Adipocyte (in vitro differentiated cells): ENCODE measurements at regions not wholly inside any gene's neighbourhood (a gene's known extent, or its start where the extent isn't known, plus 50 kb on each side); places are given as distances from the start of the nearest gene placed in this dataset.

Experiments used
- DNase-seq: peaks from one replicate; pipeline ENCODE4 v3.0.0-alpha.2; 2015; ENCODE audit warnings: low read depth
- H3K27me3 ChIP-seq: replicated peaks from 2 replicates; pipeline ENCODE4 v1.7.0; 2013; ENCODE audit warnings: mild to moderate bottlenecking, low read length, moderate library complexity; ENCODE audit not compliant: control insufficient read depth, insufficient read depth
- H3K36me3 ChIP-seq: 2 replicates; pipeline ENCODE4 v1.7.0; 2013; ENCODE audit warnings: low read length, mild to moderate bottlenecking, moderate library complexity; ENCODE audit not compliant: control insufficient read depth, insufficient read depth, severe bottlenecking
- H3K4me1 ChIP-seq: 2 replicates; pipeline ENCODE4 v1.7.0; 2013; ENCODE audit warnings: mild to moderate bottlenecking, low read length, moderate library complexity; ENCODE audit not compliant: control insufficient read depth, insufficient read depth
- H3K4me3 ChIP-seq: 2 replicates; pipeline ENCODE4 v1.7.0; 2013; ENCODE audit warnings: mild to moderate bottlenecking, low read length, moderate library complexity
- H3K9ac ChIP-seq: 2 replicates; pipeline ENCODE4 v1.7.0; 2013; ENCODE audit warnings: mild to moderate bottlenecking, low read length, moderate library complexity
- H3K9me3 ChIP-seq: 2 replicates; pipeline ENCODE4 v1.7.0; 2013; ENCODE audit warnings: mild to moderate bottlenecking, low read length, moderate library complexity; ENCODE audit not compliant: control insufficient read depth

DNA sequence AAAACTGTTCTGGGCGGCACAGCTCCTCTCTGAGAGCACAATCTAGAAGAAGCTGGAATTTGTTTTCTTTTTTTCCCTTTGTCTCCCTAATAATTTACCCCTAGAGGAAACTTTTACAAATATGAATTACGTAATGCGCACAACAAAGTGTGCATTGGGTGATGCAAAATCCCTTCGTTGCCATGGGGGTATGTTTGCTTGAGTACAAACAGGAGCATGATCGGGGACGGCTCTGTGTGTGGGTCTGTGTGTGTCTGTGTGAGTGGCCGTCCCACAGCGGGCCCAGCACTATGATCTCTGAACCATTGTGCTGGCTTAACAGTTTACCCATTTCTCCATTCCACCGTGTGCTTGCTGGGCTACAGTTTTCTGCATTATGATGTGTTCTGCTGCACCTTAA is 278.2 kb downstream of the CDC5L start:
- Histone ChIP-seq H3K4me1 (peaks cover 72% of the 10 kb centered on the region), H3K9me3 (no peaks in the 10 kb centered on the region), H3K27me3 (no peaks in the 10 kb centered on the region), H3K36me3 (no peaks in the 10 kb centered on the region), H3K9ac (peak overlapping the region; percentile 69), H3K4me3 (no peak overlapping the region)
- no peak for DNase-seq

DNA sequence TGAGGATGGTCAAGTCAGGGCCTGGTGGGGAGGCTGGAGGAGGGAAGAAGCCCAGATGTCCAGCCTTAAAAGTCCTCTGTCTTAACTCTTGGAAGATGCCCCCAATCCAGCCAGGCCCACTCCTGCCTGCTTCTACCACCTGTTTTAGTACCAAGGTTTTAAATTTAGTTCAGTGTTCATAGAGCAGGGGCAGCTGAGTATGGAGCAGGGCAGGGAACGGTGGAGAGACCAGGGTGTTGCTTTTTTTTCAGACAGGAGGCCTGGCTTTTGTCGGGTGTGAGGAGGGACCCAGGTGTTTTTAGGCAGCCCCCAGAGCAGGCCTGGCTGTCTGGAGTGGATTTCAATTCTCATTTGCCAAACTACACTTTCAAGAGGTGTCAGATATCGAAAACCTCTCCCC is 278.8 kb downstream of the CDC5L start:
- peak overlapping the region; percentile 69 for H3K9ac ChIP-seq
- no peaks in the 10 kb centered on the region for H3K27me3 ChIP-seq
- H3K4me3 ChIP-seq = no peak overlapping the region
- DNase-seq = no peak
- H3K4me1 ChIP-seq = peaks cover 67% of the 10 kb centered on the region
- no peaks in the 10 kb centered on the region for H3K36me3 ChIP-seq
- H3K9me3 ChIP-seq = no peaks in the 10 kb centered on the region

DNA sequence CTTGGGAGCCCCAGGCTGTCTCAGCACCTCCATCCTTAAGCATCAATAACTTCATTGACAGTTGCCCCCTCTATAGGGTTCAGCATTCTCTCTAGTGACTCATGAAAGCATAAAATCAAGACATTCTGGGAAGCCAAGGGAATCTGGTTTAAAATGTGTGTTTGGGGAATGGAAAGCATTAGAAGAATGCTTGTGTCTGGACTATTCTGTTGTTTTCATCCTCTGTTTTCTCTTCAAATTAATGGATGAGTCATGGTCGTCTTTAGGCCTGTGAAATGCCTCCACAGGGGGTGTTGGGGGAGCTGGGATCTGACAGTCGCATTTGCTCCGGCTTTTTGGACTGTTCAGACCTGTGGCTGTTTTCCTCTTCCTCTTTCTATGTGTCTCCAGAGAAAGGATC is 279.7 kb downstream of the CDC5L start:
- Histone ChIP-seq H3K27me3 (no peaks in the 10 kb centered on the region), H3K9me3 (no peaks in the 10 kb centered on the region), H3K4me1 (peaks cover 58% of the 10 kb centered on the region), H3K9ac (peak overlapping the region; percentile 81), H3K36me3 (no peaks in the 10 kb centered on the region), H3K4me3 (no peak overlapping the region)
- DNase-seq = peak; percentile 90

DNA sequence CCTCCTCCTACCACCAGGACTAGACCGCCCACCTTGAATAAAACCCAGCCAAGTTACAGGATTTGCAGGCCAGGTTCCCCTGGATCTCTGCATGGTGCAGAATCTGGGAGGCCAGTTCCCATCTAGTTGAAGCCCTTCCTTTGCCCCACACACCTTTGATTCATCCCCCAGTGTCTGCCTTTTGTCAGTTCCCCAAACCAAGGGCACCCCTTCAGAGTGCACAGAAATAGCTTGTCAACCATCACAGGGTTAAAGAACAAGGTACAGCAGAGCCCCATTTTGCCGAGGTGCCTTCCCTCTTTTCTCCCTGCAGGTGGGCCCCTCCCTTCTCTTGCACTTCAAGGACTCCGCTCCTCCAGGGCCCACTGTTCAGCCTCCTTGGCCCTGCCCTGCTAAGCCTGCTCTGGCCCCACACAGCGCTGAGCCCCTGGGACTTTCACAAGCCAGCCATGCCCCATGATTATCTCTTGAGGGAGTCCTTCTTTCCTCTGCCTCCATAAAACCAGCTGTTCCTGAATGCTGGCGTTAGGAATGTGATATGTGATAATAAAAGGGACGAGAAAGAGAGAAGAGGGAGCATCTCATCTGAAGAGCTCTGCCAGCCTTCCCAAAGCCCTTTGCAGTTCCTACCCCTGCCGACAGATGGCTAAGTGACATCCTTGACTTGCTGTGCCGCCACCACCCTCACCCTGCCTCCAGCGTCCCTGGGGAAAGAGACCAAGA is 280.3 kb downstream of the CDC5L start:
- peaks cover 52% of the 10 kb centered on the region for H3K4me1 ChIP-seq
- DNase-seq = no peak
- H3K4me3 ChIP-seq = no peak overlapping the region
- no peaks in the 10 kb centered on the region for H3K27me3 ChIP-seq
- no peaks in the 10 kb centered on the region for H3K36me3 ChIP-seq
- H3K9ac ChIP-seq = peak overlapping the region; percentile 81
- no peaks in the 10 kb centered on the region for H3K9me3 ChIP-seq

DNA sequence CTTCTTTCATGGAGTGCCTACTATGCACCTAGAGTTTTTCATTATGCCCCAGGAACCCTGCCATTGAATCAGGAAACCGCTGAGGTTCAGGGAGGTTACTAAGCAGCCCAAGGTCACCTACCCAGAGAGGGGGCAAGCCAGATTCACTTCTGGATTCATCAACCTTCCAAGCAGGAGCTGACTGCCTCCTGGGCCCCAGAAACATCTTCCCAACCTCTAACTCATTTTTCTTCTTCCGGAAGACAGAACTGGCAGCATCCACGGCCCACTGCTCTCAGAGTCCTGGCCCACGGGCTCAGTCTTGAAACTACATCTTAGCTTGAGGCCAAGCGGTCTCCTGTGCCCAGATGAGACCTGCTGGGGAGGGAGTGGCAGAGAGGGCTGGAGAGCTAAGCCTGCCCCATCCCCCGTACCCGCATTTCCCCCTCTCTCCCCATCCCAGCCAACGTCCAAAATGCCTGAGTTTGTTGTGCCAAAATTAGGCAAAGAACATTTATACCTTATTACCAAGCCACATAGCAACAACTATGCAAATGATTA is 281.0 kb downstream of the CDC5L start:
- Histone ChIP-seq H3K36me3 (no peaks in the 10 kb centered on the region), H3K9me3 (no peaks in the 10 kb centered on the region), H3K27me3 (no peaks in the 10 kb centered on the region), H3K4me3 (no peak overlapping the region), H3K4me1 (peaks cover 48% of the 10 kb centered on the region), H3K9ac (peak overlapping the region; percentile 81)
- DNase-seq = no peak

DNA sequence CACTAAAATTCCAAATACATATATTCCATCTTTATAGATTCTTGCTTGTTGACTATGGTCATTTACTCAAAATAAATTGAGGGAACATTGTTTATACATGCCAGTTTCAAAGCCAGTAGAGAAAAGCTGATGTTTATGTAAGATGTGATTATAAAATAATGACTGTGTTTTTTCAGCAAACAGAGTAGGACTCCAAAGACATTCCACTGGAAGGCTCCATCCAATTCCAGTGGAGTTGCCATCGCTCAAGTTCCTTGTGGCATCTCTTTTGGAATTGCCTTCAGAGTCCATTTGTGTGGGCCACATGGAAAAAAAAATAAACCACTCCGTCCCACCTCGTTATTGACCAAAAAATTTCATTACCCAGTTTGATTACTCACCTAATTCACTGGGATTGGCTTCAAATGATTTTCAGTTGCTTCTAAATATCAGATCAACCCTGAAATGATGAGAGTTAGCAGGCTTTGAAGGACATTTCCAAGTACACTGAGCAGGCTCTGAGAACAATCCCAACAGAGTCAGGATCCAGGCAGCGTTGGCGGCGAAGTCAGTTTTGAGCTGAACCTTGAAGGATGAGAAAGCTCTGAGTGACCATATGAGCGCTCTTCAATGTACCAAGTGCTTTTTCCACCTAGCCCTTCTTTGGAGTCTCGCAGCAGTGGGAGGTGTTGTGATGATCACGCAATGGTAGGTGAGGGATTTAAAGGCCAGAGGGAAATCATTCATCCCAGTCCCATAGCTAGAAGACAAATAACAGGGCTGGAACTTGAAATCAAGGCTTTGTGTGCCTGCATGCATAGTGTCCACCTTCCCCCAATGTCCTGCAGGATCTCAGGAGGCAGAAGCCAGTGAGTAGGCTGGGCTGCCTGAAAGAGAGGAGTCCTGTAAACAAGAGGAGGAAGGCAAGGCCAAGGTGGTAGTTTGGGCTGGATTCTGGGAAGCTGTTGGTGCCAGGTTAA is 281.7 kb downstream of the CDC5L start:
- no peak for DNase-seq
- H3K4me1 ChIP-seq = peaks cover 42% of the 10 kb centered on the region
- no peaks in the 10 kb centered on the region for H3K36me3 ChIP-seq

DNA sequence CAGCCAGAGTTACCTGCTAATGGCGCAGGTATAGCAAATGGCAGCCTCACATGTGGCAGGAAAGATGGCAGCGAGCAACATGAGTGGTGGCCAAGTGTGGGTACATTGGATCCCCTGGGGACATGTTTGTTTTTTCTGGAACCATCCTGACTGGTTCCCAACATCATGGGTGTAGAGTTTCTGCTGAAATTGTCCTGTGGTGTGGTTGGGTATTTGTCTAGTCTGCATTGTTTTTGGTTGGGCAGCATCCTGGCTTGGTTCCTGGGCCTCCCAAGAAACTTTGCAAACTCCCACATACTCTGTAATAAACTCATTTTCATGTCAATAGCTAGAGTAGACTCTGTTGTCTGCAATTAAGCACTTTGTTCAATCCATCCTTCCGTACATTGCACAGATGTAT is 282.6 kb downstream of the CDC5L start:
- Histone ChIP-seq H3K36me3 (no peaks in the 10 kb centered on the region), H3K9ac (no peak overlapping the region), H3K27me3 (no peaks in the 10 kb centered on the region), H3K4me1 (peaks cover 36% of the 10 kb centered on the region), H3K9me3 (no peaks in the 10 kb centered on the region), H3K4me3 (no peak overlapping the region)
- no peak for DNase-seq

More for the DNA sequence above, 281.7 kb downstream of the CDC5L start:
- Histone ChIP-seq H3K9ac (no peak overlapping the region), H3K27me3 (no peaks in the 10 kb centered on the region), H3K4me3 (no peak overlapping the region), H3K9me3 (no peaks in the 10 kb centered on the region)

DNA sequence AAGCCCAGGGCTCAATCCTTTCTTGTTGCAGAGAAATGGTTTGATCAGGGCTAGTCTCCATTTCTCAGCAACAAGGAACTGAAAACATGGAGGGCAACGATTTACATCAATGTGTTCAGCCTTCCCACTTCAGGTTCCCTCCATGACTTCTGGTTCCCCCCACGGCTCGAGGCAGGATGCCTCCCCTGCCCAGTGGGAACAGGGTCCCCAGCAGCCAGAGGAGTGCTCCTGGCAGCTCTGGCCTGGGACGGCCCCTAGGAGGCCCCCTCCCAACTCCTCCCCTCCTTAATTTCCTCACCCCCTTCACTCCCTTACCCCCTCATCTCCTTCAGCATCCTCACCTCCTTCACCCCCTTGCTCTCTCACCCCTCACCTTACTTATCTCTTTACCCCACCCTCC is 283.8 kb downstream of the CDC5L start:
- Histone ChIP-seq H3K9ac (no peak overlapping the region), H3K27me3 (no peaks in the 10 kb centered on the region), H3K36me3 (no peaks in the 10 kb centered on the region), H3K4me3 (no peak overlapping the region), H3K9me3 (no peaks in the 10 kb centered on the region), H3K4me1 (peaks cover 27% of the 10 kb centered on the region)
- no peak for DNase-seq

DNA sequence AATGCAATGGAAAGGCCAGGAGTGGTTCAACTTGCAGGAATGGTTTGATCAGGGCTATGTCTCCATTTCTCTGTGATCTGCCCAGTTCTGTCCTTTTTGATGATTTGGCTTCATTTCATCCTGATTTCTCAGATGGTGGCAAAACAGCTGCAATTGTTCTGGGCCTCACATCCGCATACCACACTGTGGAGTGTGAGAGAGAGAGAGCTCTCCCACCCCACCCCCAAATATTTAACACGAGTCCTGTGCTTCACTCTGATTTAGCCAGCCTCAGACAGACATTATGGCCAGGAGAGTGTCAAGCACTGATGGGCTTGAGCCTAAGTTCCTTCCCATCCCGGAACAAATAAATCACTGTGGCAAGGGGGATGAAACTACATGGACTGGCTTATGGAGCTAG is 284.6 kb downstream of the CDC5L start:
- Histone ChIP-seq H3K27me3 (no peaks in the 10 kb centered on the region), H3K9me3 (no peaks in the 10 kb centered on the region), H3K9ac (no peak overlapping the region), H3K36me3 (no peaks in the 10 kb centered on the region), H3K4me3 (no peak overlapping the region), H3K4me1 (peaks cover 20% of the 10 kb centered on the region)
- DNase-seq = no peak

DNA sequence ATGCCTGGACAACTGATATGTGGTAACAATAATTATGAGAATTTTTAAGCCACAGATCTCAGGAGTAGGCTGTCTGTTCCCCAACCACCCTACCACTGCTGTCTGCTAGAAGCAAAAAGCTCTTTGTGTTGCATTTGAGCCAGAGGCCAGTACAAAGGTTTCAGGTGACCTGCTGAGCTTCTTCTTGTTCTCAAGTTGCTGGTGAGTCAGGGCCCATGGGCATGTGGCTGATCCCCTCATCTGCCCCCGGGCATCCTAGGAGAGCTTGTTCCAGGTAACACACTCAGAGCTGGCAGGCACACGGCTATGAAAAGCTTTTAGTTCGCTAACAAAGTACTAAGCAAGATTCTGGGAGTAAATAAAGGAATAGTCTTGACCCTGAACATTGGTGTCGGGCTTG is 285.3 kb downstream of the CDC5L start:
- Histone ChIP-seq H3K9me3 (no peaks in the 10 kb centered on the region), H3K4me3 (no peak overlapping the region), H3K27me3 (no peaks in the 10 kb centered on the region), H3K36me3 (no peaks in the 10 kb centered on the region), H3K4me1 (peaks cover 15% of the 10 kb centered on the region), H3K9ac (no peak overlapping the region)
- DNase-seq = no peak
